A673 (cell line): ENCODE measurements at regions not wholly inside any gene's neighbourhood (a gene's known extent, or its start where the extent isn't known, plus 50 kb on each side); places are given as distances from the start of the nearest gene placed in this dataset.

Experiments used
- BruUV-seq: library from RNA; stranded (reverse); fragments of 400-500 nt; replicated peaks from 2 replicates; lab custom pipeline; 2021; lab: Mats Ljungman, UMichigan
- CTCF ChIA-PET: fragments of 300-600 bp; sonication (Branson Sonifier 250); formaldehyde crosslinking; loops from one replicate; lab custom pipeline; 2022; ENCODE audit warnings: antibody characterized with exemption; lab: Charles Lee
- POLR2A ChIA-PET: fragments of 300-600 bp; sonication (Branson Sonifier 250); formaldehyde crosslinking; loops from one replicate; lab custom pipeline; 2022; ENCODE audit warnings: antibody characterized with exemption; ENCODE audit not compliant: low non-redundant PET; lab: Charles Lee
- DNase-seq: peaks from one replicate; pipeline ENCODE4 v3.0.0-alpha.2; 2015; ENCODE audit warnings: low spot score
- H3K27ac ChIP-seq: fragments of 200-600 bp; sonication (generic); 2 replicates; pipeline ENCODE4 v1.5.1; 2016; ENCODE audit warnings: mixed run types, low read depth, mild to moderate bottlenecking, mixed read lengths, antibody characterized with exemption, low read length; ENCODE audit not compliant: poor library complexity, severe bottlenecking
- H3K27me3 ChIP-seq: fragments of 200-600 bp; sonication (generic); replicated peaks from 2 replicates; pipeline ENCODE4 v1.6.1; 2017; ENCODE audit warnings: mixed run types, low read depth, mild to moderate bottlenecking, mixed read lengths, antibody characterized with exemption, low read length; ENCODE audit not compliant: insufficient read depth, poor library complexity
- H3K36me3 ChIP-seq: fragments of 200-600 bp; sonication (generic); 2 replicates; pipeline ENCODE4 v1.6.1; 2016; ENCODE audit warnings: mixed run types, mild to moderate bottlenecking, mixed read lengths, antibody characterized with exemption, low read length; ENCODE audit not compliant: insufficient read depth, poor library complexity, severe bottlenecking
- H3K4me1 ChIP-seq: fragments of 200-600 bp; sonication (generic); 2 replicates; pipeline ENCODE4 v1.6.1; 2017; ENCODE audit warnings: mixed run types, mild to moderate bottlenecking, mixed read lengths, antibody characterized with exemption, low read length; ENCODE audit not compliant: insufficient read depth, poor library complexity, severe bottlenecking
- H3K4me3 ChIP-seq: fragments of 200-600 bp; sonication (generic); 2 replicates; pipeline ENCODE4 v1.5.1; 2016; ENCODE audit warnings: low read depth, mixed run types, mild to moderate bottlenecking, mixed read lengths, low read length; ENCODE audit not compliant: poor library complexity, severe bottlenecking
- H3K9me3 ChIP-seq: fragments of 200-600 bp; sonication (generic); 2 replicates; pipeline ENCODE4 v1.6.1; 2016; ENCODE audit warnings: mixed run types, low read depth, mild to moderate bottlenecking, mixed read lengths, antibody characterized with exemption, low read length; ENCODE audit not compliant: poor library complexity, severe bottlenecking
- CTCF ChIP-seq: fragments of 300-800, 200-600 bp; sonication (generic); conservative IDR thresholded peaks from 2 replicates; pipeline ENCODE4 v1.5.1; 2017; ENCODE audit warnings: low read depth, mild to moderate bottlenecking, antibody characterized with exemption, low read length, moderate library complexity, mixed read lengths
- EZH2 ChIP-seq: fragments of 200-600 bp; sonication (generic); IDR thresholded peaks from 2 replicates; pipeline ENCODE4 v1.6.1; 2017; ENCODE audit warnings: borderline replicate concordance, low read depth, mild to moderate bottlenecking, mixed read lengths, antibody characterized with exemption, low read length; ENCODE audit not compliant: poor library complexity, severe bottlenecking
- intact Hi-C: fragments of 100-400 bp; cut with micrococcal nuclease; formaldehyde crosslinking; loops from one replicate; pipeline ENCODE4 v1.10.0; 2022; ENCODE audit not compliant: unreplicated experiment

GRCh38 chr9:108296056-108296455 is 559.7 kb downstream of the ACTL7B start:
- CTCF ChIA-PET = no interaction called here
- no peaks in the 10 kb centered on the region for H3K36me3 ChIP-seq
- POLR2A ChIA-PET = no interaction called here
- intact Hi-C loops = no loop called here
- H3K27ac ChIP-seq = no peak overlapping the region
- peaks cover 4% of the 10 kb centered on the region for H3K9me3 ChIP-seq
- BruUV-seq = no TSS peak
- no peak for TF ChIP-seq EZH2
- no peak for TF ChIP-seq CTCF
- no peaks in the 10 kb centered on the region for H3K4me1 ChIP-seq
- no peak overlapping the region for H3K4me3 ChIP-seq
- DNase-seq = no peak
- no peaks in the 10 kb centered on the region for H3K27me3 ChIP-seq

- CTCF ChIA-PET = no interaction called here
- DNase-seq = no peak
- H3K27ac ChIP-seq = no peak overlapping the region
Measured at GRCh38 chr9:108291586-108291932, 564.2 kb downstream of the ACTL7B start.

GRCh38 chr9:108290839-108291585 is 564.8 kb downstream of the ACTL7B start:
- no peaks in the 10 kb centered on the region for H3K4me1 ChIP-seq
- H3K27me3 ChIP-seq = no peaks in the 10 kb centered on the region
- H3K9me3 ChIP-seq = no peaks in the 10 kb centered on the region
- DNase-seq = no peak
- intact Hi-C loops = no loop called here
- CTCF ChIA-PET = no interaction called here
- H3K36me3 ChIP-seq = no peaks in the 10 kb centered on the region
- BruUV-seq = no TSS peak
- TF ChIP-seq EZH2 = no peak
- TF ChIP-seq CTCF = no peak
- no peak overlapping the region for H3K27ac ChIP-seq
- POLR2A ChIA-PET = no interaction called here
- H3K4me3 ChIP-seq = no peak overlapping the region

More at GRCh38 chr9:108291586-108291932, 564.2 kb downstream of the ACTL7B start:
- intact Hi-C loops = no loop called here
- BruUV-seq = no TSS peak
- Histone ChIP-seq H3K9me3 (no peaks in the 10 kb centered on the region), H3K4me1 (no peaks in the 10 kb centered on the region), H3K27me3 (no peaks in the 10 kb centered on the region), H3K36me3 (no peaks in the 10 kb centered on the region), H3K4me3 (no peak overlapping the region)
- POLR2A ChIA-PET = no interaction called here
- TF ChIP-seq CTCF = no peak
- TF ChIP-seq EZH2 = no peak
